GM23248 (cell line): ENCODE measurements at regions not wholly inside any gene's neighbourhood (a gene's known extent, or its start where the extent isn't known, plus 50 kb on each side); places are given as distances from the start of the nearest gene placed in this dataset.

Source experiments
- DNase-seq: peaks from one replicate; pipeline ENCODE4 v3.0.0-alpha.2; 2015
- H2AFZ ChIP-seq: fragments of 200-600 bp; sonication (generic); 2 replicates; pipeline ENCODE4 v1.6.1; 2016; ENCODE audit warnings: antibody characterized with exemption
- H3F3A ChIP-seq: fragments of 200-600 bp; sonication (generic); 2 replicates; pipeline ENCODE4 v1.6.1; 2016; ENCODE audit warnings: mild to moderate bottlenecking, antibody characterized with exemption, mixed run types; ENCODE audit not compliant: insufficient read depth
- H3K27ac ChIP-seq: fragments of 200-600 bp; sonication (generic); 2 replicates; pipeline ENCODE4 v1.5.1; 2016; ENCODE audit warnings: mild to moderate bottlenecking
- H3K27me3 ChIP-seq: fragments of 200-600 bp; sonication (generic); replicated peaks from 2 replicates; pipeline ENCODE4 v1.6.1; 2016; ENCODE audit warnings: mild to moderate bottlenecking; ENCODE audit not compliant: insufficient read depth
- H3K36me3 ChIP-seq: fragments of 200-600 bp; sonication (generic); 2 replicates; pipeline ENCODE4 v1.6.1; 2016; ENCODE audit warnings: low read depth, mild to moderate bottlenecking
- H3K4me1 ChIP-seq: fragments of 200-600 bp; sonication (generic); 2 replicates; pipeline ENCODE4 v1.6.1; 2016; ENCODE audit warnings: mild to moderate bottlenecking; ENCODE audit not compliant: insufficient read depth
- H3K4me2 ChIP-seq: fragments of 200-600 bp; sonication (generic); one replicate; pipeline ENCODE4 v1.6.1; 2016; ENCODE audit warnings: mild to moderate bottlenecking; ENCODE audit not compliant: unreplicated experiment
- H3K4me3 ChIP-seq: fragments of 200-600 bp; sonication (generic); 2 replicates; pipeline ENCODE4 v1.5.1; 2016; ENCODE audit warnings: mild to moderate bottlenecking
- H3K79me2 ChIP-seq: fragments of 200-600 bp; sonication (generic); 2 replicates; pipeline ENCODE4 v1.6.1; 2016; ENCODE audit warnings: mild to moderate bottlenecking; ENCODE audit not compliant: insufficient read depth
- H3K9ac ChIP-seq: fragments of 200-600 bp; sonication (generic); 2 replicates; pipeline ENCODE4 v1.6.1; 2016; ENCODE audit warnings: mild to moderate bottlenecking
- H3K9me2 ChIP-seq: fragments of 200-600 bp; sonication (generic); 2 replicates; pipeline ENCODE4 v1.6.1; 2016; ENCODE audit warnings: mixed run types, mild to moderate bottlenecking, moderate library complexity; ENCODE audit not compliant: insufficient read depth
- H3K9me3 ChIP-seq: fragments of 200-600 bp; sonication (generic); one replicate; pipeline ENCODE4 v1.6.1; 2017; ENCODE audit warnings: low read depth
- H4K20me1 ChIP-seq: fragments of 200-600 bp; sonication (generic); 2 replicates; pipeline ENCODE4 v1.6.0; 2016; ENCODE audit not compliant: insufficient read depth
- EZH2 ChIP-seq: fragments of 200-600 bp; sonication (generic); IDR thresholded peaks from 2 replicates; pipeline ENCODE4 v1.6.1; 2018; ENCODE audit warnings: antibody characterized with exemption, mild to moderate bottlenecking; ENCODE audit not compliant: insufficient read depth, poor library complexity, severe bottlenecking
- EZH2phosphoT487 ChIP-seq: fragments of 200-600 bp; sonication (generic); IDR thresholded peaks from 2 replicates; pipeline ENCODE4 v1.6.1; 2018; ENCODE audit warnings: antibody characterized with exemption, moderate library complexity, mild to moderate bottlenecking, low read depth; ENCODE audit not compliant: insufficient read depth
- WGBS, 2 experiments: methylation state at CpG; one replicate each; pipeline ENCODE4 v1.1.6; 2015 to 2017; ENCODE audit warnings: low lambda C conversion rate in 2 of 2, low coverage in 1 of 2; ENCODE audit errors: missing lambda C conversion rate in 2 of 2; 5-methylcytosine and 5-hydroxymethylcytosine counted together
- in situ Hi-C: fragments of 300-500 bp; cut with MboI; formaldehyde crosslinking; loops from 2 replicates; pipeline ENCODE4 v1.15.0; 2020

DNA sequence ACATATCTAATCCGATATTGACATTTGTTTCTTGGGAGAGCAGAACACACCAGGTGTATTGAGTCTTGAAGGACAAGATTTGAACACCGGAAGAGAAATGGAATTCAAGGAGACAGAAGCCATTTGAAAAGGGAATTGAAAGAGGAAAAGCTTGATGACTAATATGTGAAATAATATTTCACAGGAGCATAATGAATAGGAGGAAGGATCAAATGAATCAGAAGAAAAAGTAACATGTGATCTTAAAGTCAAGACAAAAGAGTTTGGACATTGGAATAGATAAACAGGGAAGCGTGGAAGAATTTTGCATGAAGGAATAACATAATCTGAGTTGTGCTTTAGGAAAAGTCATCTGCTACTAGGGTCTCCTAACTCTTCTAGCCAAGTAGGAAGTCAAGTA, 145.5 kb upstream of the PDHA2 start:
- H3K4me3 ChIP-seq, result no peak overlapping the region
- no peak for TF ChIP-seq EZH2
- TF ChIP-seq EZH2phosphoT487, result no peak
- no peaks in the 10 kb centered on the region for H3K79me2 ChIP-seq
- no peaks in the 10 kb centered on the region for H4K20me1 ChIP-seq
- no peak for DNase-seq
- no peaks in the 10 kb centered on the region for H3K4me1 ChIP-seq
- H3K9me3 ChIP-seq, result peaks cover 2% of the 10 kb centered on the region
- no peaks in the 10 kb centered on the region for H3K36me3 ChIP-seq
- H3K27ac ChIP-seq, result no peak overlapping the region
- no peak overlapping the region for H3K4me2 ChIP-seq
- no peaks in the 10 kb centered on the region for H3K9me2 ChIP-seq
- no peak overlapping the region for H3K9ac ChIP-seq
- in situ Hi-C loops, result no loop called here
- H2AFZ ChIP-seq, result no peak overlapping the region
- H3F3A ChIP-seq, result no peaks in the 10 kb centered on the region
- no peaks in the 10 kb centered on the region for H3K27me3 ChIP-seq
- WGBS, 2 experiments, result 8 to 21% methylated on average over 3 of the region's 3 CpGs

DNA sequence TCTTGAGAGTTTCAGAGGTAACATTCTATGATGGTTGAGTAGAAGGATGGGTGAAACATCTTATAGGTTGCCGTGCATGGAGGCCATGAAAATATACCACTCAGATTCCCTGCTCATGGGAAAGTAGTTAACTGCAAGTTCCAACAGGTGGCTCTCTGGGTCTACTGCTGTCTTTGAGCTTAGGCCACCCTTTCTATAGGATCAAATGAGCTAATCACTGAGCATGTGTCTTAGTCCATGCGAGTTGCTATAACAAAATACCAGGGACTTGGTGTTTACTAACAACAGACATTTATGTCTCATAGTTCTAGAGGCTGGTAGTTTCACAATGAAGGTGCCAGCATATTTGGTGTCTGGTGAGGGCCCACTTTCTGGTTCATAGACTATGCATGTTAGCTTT, 144.8 kb upstream of the UNC5C start:
- Histone ChIP-seq H3K27ac (no peak overlapping the region), H3K27me3 (no peaks in the 10 kb centered on the region), H3K9me2 (no peaks in the 10 kb centered on the region), H2AFZ (no peak overlapping the region), H3F3A (no peaks in the 10 kb centered on the region), H3K4me3 (no peak overlapping the region), H3K36me3 (no peaks in the 10 kb centered on the region), H3K9ac (no peak overlapping the region), H3K4me2 (no peak overlapping the region), H3K79me2 (no peaks in the 10 kb centered on the region), H4K20me1 (no peaks in the 10 kb centered on the region), H3K9me3 (peaks cover 2% of the 10 kb centered on the region), H3K4me1 (no peaks in the 10 kb centered on the region)
- DNase-seq, result no peak
- no peak for TF ChIP-seq EZH2phosphoT487
- 33% methylated on average over 2 of the region's 2 CpGs for WGBS, 2 experiments
- in situ Hi-C loops, result no loop called here

DNA sequence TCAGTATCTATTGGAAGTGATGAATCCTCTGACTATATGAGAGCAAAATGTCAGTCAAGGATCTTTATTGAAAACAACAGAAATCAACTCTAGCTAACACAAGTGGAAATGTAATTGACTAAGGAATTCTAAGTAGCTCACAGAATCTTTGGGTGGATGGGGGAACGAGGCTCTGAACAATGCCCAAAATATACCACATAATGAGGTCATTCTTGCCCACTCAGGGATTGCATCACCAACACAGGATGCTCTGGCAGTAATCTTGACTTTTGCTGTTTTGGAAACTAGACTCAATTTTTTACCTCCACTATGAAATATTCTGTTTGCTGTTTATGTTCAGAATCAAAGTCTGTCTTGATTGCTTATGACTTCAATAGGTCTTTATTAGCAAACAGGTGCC, 127.4 kb upstream of the UNC5C start:
- no peaks in the 10 kb centered on the region for H3K4me1 ChIP-seq
- no peak overlapping the region for H2AFZ ChIP-seq
- H3K9me3 ChIP-seq, result no peaks in the 10 kb centered on the region
- DNase-seq, result no peak
- no peak overlapping the region for H3K4me2 ChIP-seq
- no peaks in the 10 kb centered on the region for H3K27me3 ChIP-seq
- 4 to 10% methylated on average over 1 of the region's 1 CpG for WGBS, 2 experiments
- no peak overlapping the region for H3K27ac ChIP-seq
- no peak overlapping the region for H3K9ac ChIP-seq
- no peaks in the 10 kb centered on the region for H4K20me1 ChIP-seq
- H3K79me2 ChIP-seq, result no peaks in the 10 kb centered on the region
- in situ Hi-C loops, result no loop called here
- H3K9me2 ChIP-seq, result no peaks in the 10 kb centered on the region
- TF ChIP-seq EZH2phosphoT487 (no peak), EZH2 (no peak)
- H3K36me3 ChIP-seq, result no peaks in the 10 kb centered on the region
- H3K4me3 ChIP-seq, result no peak overlapping the region
- no peaks in the 10 kb centered on the region for H3F3A ChIP-seq

DNA sequence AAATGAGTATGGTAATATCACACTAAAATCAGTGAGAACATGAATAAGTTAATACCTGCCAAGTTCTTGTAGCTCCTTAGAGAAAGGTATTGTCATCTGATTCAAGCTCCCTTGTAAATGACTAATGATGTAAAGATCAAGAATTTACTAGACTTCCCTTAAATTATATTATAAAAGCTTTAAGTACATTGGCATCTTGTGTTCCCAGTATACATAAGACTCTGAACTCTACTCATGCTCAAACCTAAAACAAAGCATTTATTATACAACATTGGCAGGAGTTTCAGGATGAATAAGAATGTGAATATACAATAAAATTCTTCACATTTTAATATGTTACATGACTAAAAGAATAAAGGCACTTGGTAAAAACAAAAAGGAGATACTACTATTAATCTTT, 126.8 kb upstream of the UNC5C start:
- no peak overlapping the region for H3K27ac ChIP-seq

DNA sequence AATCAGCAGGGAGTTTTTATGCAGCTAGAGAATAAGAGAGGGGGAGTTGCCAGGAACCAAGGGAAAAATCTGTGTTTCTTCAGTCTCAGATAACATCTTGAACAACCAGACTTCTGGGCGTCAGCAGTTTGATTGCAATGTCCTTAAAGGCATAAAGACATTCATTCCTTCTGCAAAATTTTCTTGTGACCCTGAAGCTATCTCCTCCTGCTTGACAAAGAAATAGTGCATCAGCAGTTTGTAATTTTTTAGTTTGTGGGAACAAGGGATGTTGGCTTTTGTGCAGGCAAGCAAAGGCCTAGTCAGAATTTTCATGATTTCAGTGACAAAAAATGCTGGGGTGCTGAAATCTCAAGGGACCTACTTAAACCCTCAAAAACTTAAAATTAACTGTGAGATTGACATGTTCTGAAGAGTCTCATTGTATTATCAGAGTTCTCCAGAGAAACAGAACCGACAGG, 125.8 kb upstream of the UNC5C start:
- WGBS, 2 experiments, result 5 to 10% methylated on average over 2 of the region's 2 CpGs

More for the DNA sequence above, 126.8 kb upstream of the UNC5C start:
- DNase-seq, result no peak
- Histone ChIP-seq H4K20me1 (no peaks in the 10 kb centered on the region), H3K4me1 (no peaks in the 10 kb centered on the region), H3K27me3 (no peaks in the 10 kb centered on the region), H3K36me3 (no peaks in the 10 kb centered on the region), H3K4me3 (no peak overlapping the region), H3K9ac (no peak overlapping the region), H2AFZ (no peak overlapping the region), H3K9me3 (no peaks in the 10 kb centered on the region), H3K79me2 (no peaks in the 10 kb centered on the region), H3K9me2 (no peaks in the 10 kb centered on the region), H3K4me2 (no peak overlapping the region), H3F3A (no peaks in the 10 kb centered on the region)
- TF ChIP-seq EZH2, result no peak
- TF ChIP-seq EZH2phosphoT487, result no peak
- in situ Hi-C loops, result no loop called here

More for the DNA sequence above, 125.8 kb upstream of the UNC5C start:
- no peak overlapping the region for H3K4me2 ChIP-seq
- H3F3A ChIP-seq, result no peaks in the 10 kb centered on the region
- H4K20me1 ChIP-seq, result no peaks in the 10 kb centered on the region
- TF ChIP-seq EZH2phosphoT487 (no peak), EZH2 (no peak)
- no peak overlapping the region for H2AFZ ChIP-seq
- in situ Hi-C loops, result no loop called here
- H3K27ac ChIP-seq, result no peak overlapping the region
- no peak overlapping the region for H3K4me3 ChIP-seq
- no peaks in the 10 kb centered on the region for H3K9me3 ChIP-seq
- DNase-seq, result no peak
- no peaks in the 10 kb centered on the region for H3K4me1 ChIP-seq
- no peaks in the 10 kb centered on the region for H3K9me2 ChIP-seq
- no peak overlapping the region for H3K9ac ChIP-seq
- no peaks in the 10 kb centered on the region for H3K36me3 ChIP-seq
- no peaks in the 10 kb centered on the region for H3K27me3 ChIP-seq
- no peaks in the 10 kb centered on the region for H3K79me2 ChIP-seq
